GM21360 (cell line): ENCODE measurements at regions not wholly inside any gene's neighbourhood (a gene's known extent, or its start where the extent isn't known, plus 50 kb on each side); places are given as distances from the start of the nearest gene placed in this dataset.

Source experiments
- ATAC-seq: cut with Tn5 transposase; IDR thresholded peaks from one replicate; pipeline ENCODE4 v1.9.1; 2021; ENCODE audit warnings: mild to moderate bottlenecking, moderate library complexity; ENCODE audit not compliant: unreplicated experiment

DNA sequence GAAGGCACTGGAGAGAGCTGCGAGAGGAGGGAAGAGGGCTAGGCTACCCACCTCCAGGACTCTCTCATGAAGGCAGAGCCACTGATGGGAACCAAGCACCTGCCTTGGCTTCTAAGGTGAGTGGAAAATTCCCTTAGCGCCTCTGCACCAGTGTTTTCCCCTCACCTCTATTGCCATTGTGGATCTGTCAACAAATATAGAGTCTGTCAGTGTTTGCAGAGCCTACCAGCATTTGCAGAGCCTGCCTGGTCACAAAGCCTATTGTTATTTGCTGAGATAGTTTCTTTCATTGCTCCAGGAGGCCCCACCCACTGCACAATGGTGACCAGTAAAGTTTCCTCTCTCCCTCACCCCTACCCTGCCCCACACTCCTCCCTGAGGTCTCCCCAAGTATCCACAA, 141.9 kb downstream of the MRPL14 start:
- ATAC-seq: no peak

DNA sequence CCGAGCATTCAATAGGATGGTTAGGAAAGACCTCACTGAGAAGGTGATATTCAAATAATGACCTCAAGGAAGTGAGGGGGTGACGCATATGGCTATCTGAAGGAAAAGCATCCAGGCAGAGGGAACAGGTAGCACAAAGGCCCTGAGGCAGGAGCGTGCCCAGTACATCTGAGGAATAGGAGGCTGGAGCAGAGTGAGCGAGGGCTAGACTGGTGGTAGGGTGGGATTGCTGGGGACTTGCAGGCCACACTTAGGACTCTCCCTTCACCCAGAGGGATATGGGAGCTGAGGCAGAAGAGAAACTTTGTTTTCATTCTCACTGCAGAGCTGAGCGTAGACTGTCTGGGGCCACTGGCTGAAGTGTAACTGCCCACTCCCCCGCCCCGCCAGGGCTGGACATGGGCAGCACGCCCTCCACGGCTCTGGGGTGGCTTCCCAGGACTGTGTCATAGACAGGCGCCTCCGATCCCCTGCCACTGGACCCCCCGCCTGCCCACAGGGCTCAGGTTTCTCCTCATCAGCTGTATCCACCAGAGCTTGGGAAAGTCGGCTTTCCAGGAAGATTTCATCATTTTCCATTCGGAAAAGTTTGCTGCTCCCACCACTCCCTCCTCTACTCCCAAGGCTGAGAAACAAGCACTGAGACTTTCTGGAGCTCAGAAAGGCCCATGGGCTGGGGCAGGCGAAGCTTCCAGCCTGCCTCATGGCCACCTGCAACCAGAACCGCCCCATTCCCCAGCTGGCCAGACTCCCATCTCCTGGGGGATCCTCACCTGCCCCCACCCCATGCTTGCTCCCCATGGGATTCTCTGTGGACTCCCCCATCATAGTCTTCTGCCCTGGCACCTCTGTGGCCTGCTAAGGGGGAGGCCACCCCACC, 142.6 kb downstream of the MRPL14 start:
- ATAC-seq: no peak

DNA sequence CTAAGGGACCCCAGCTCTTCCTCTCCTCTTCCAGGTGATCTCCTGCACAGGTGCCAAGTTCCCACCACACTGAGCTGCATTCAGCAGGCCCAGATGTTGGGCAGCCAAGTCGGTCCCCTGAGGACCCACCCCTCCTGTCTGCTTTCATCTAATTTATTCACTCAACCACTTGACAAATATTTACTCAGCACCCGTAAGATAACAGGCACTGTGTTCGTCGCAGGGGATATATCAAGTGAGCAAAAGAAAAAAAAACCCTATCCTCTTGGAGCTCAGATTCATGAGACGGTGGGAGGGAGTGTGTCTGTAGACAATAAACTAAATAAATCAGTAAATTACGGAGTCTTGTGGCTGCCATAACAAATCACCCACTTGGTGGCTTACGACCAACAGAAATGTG, 143.6 kb downstream of the MRPL14 start:
- no peak for ATAC-seq

DNA sequence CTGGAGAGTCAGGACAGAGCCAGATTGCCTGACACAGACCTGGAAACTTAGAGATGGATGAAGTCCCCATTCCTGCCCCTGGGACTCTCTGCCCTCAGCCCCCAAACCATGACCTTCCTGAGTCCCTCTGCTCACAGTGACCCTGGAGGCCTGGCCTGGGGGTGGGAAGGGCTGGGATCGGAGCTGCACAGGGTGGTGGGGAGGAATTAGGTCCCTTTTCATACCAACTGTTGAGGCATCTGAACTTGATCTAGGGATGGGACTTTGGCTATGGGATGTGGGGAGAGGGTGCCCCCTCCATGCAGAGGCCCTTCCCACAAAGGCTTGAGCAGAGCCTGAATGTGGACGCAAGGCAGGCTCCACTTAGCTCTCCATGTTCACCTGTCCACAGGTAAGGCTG, 144.1 kb downstream of the MRPL14 start:
- ATAC-seq: no peak

GRCh38 chr6:43982084-43982625, 145.1 kb downstream of the MRPL14 start:
- no peak for ATAC-seq

DNA sequence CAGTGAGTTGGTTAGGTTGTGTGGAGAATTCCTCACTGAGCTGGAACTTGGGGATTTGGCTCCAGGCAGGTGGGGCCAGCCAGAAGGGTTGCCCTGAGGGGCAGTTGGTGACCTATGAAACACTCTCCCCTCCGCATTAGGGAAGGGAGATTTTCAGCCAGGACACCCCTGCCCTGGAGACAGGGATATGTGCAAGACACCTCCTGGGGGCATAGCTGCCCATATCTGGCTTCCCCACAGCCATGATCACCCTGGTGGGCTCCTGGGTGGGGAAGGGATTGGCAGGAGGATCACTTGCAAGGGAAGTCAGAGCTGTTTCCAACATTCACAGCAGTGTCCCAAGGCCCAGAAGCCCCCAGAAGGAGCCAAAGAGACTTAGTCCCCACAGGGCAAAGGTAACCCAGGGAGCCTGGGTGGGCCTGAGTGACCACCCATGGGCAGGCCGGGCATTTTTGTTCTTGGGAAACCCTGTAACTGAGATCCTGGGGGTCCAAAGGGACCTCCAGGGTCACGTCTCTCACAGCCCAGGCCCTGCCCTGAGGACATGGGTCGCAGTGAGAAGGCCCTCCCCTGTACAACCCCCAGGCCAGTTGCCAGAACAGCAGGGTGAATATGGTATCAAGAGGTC, 145.8 kb downstream of the MRPL14 start:
- no peak for ATAC-seq

DNA sequence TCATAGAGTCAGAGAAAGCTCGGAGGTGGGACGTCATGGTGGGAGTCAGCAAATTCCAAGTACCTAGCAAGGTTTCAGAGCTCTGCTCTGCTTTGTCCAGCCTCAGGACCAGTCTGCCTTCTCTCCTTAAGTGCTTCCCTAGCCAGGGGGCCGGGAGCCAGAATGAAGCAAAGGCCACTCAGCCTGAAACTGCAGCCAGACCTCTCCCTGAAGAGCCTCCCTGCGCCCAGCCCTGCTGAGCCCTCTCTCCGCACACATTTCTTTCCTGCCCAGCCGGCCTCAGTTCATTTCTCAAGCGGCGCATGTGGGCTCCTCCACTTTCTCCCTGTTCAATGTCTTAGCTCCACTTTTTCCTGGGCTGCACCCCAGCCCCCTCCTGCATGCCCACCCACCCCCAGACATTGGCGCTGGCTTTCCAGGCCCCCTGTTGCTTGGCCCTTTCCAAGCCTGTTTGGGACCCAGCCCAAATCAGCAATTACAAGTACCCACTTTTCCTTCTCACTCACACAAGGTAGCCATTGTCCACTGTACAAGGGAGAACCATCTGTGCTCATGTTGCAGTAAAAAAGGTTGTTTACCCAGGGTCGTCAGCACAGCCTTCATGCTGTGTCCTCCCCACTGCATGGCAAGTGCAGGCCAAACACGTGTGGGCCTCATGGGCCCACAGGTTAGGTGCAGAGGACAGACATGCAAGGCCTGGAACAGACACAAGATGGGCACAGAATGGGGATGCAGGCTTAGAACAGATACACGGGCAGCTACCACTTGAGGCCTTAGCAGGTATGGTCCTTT, 147.1 kb downstream of the MRPL14 start:
- ATAC-seq: no peak

DNA sequence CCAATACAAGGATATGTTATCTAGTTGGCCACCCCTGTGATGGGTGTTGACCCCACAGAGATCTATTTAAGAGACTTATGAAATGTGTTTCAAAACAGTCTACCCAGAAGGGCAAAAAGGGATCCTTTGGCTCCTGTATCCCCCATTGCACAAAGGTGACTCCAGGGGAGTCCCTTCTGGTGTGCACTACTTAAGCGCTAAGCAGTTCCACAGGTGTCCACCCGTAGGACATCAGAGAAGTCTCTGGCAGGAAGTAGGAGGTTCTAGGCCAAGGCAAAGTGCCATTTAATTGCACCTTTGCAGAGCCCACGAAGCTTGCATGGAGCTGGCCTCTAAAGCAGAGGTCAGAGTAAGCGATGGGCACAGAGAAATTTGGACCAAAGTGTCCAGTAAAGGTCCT, 147.7 kb downstream of the MRPL14 start:
- no peak for ATAC-seq

DNA sequence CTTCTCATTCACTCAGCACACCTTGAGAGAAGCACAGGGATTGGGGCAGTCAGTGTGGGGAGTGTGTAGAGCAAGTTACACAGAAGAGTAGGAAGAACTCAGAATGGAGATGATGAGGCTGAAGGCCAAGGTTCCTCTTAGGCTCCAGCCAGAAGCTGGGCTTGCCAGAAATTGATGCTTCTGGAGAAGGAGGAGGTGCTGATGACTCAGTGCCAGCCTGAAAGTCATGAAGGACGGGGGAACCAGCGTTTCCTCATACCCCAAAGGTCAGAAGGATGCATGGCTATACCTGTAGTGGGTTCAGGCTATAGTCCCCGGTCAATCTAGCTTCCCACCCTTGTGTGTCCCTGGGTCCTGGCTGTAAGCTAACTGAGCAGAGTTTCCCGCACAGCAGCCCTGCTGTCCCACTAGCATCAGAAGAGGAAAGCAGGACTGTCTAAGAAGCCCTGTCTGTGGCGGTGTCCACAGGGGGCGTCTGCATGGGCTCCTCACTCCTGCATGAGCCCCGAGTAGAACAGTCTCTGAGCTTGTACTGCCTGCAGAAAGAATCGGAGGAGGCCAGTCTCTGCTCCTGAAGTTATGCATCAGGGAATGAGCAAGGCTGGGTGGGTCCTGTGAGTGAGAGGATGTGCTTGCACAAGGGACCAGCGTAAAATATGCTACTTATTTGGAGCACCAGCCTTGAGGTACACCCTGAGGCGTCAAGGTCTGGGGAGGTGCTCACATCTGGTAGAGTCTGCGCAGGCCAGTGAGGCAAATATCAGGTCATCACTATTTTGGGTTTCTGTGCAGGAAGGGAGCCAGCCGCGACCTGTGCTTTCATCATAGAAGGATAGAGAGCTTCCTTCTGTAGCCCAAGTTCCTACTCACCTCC, 148.5 kb downstream of the MRPL14 start:
- no peak for ATAC-seq

GRCh38 chr6:43977404-43978111, 149.7 kb downstream of the MRPL14 start:
- peak; percentile 87 for ATAC-seq

GRCh38 chr6:43976706-43977403, 150.4 kb downstream of the MRPL14 start:
- no peak for ATAC-seq

- ATAC-seq: no peak
Measured at GRCh38 chr6:43974643-43975230, 152.5 kb downstream of the MRPL14 start.

GRCh38 chr6:43973357-43973756, 153.9 kb downstream of the MRPL14 start:
- ATAC-seq: no peak

GRCh38 chr6:43972913-43973300, 154.3 kb downstream of the MRPL14 start:
- no peak for ATAC-seq

DNA sequence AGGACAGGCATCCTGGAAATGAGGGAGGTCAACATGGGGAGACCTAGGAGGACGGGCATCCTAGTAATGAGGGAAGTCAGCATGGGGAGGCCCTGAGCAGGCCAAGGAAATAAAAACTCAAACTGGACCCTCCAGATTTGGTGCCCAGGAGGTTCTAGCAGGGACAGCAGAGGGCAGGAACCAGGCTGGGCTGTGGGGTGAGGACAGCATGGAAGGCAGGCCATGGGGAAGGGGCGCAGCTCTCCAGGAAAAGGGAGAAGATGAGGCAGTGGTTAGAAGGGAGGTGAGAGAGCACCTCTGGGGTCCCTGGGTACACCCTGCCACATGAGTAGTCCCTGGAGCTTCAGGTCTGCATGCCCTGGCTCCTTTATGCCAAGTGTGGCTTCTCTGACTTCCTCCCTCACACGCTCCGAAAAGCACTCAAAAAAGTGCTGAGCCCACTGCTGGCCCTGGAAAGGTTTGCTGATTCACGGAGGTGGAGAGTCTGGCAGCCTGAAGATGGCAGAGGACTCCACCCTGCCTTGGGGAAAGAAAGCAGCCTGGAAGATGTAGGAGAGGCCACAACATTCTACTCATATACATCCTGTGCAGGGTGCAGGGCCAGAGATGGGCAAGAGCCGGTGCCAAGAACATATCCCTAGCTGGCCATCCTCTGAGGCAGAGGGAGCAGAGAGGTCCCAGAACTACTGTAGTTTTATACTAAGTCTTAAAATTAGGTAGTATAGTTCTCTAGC, 154.9 kb downstream of the MRPL14 start:
- ATAC-seq: no peak

DNA sequence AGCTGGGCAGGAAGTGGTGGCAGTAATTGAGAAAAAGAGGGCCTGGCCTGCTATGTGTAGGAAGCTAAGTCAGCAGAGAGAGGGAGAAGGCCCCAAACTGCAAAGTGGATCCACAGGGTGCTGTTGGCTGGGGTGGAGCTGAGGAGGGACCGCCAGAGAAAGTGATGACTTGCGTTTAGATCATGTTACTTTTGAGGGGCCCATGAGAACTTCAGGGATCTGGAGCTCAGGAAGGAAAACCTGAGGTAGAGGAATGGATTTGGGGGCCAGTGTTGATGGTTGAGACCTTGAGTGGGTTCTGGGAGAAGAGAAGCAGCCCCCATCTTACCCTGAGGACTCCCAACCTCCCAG, 155.5 kb downstream of the MRPL14 start:
- ATAC-seq: no peak

DNA sequence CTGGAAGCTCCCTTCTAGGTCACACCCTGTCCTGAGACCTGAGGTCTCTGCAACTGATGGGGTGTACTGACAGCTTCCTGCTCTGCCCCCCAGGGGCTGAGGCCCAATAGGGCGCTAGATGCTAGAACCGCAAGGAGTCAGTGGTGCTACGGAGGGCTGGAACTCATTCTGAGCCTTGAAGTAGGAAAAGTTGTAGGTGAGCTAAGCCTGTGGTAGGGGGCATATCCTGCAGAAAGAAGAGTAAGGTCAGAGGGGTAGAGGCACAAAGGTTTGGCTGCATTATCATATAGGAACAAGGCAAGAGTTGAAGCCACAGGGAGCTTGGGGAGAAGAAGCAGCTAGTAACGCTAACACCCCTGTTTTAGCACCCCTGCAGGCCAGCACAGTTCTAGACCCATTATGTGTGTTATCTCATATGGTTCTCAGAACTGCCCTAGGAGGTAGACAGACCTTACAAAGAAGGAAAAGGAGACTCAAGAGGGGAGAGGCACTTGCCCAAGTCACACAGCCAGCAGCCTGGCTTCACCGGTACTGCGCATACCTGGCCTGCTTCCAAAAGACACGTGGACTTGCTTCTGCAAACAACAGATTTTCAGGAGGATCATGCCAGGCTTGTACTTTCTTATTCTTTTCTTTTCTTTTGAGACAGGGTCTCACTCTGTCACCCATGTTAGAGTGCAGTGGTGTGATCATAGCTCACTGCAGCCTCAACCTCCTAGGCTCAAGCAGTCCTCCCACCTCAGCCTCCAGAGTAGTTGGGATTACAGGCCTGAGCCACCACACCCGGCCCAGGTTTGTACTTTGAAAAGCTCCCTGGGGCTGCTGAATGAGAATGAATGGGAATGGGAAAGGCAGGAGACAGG, 156.1 kb downstream of the MRPL14 start:
- ATAC-seq: no peak
